Right lobe of liver (tissue), 4 donors: ENCODE measurements at regions not wholly inside any gene's neighbourhood (a gene's known extent, or its start where the extent isn't known, plus 50 kb on each side); places are given as distances from the start of the nearest gene placed in this dataset.

Source experiments
- CTCF ChIP-seq, 4 donors: fragments of 200-600 bp in 3 of 4; fragments of 450-650 bp in 1 of 4; IDR thresholded peaks; one replicate each; pipeline versions ENCODE4 v1.5.1 to v1.8.0; 2016 to 2022; ENCODE audit warnings: antibody characterized with exemption in 4 of 4, mild to moderate bottlenecking in 2 of 4
- POLR2A ChIP-seq: fragments of 450-650 bp; IDR thresholded peaks from one replicate; pipeline ENCODE4 v1.6.1; 2017; ENCODE audit warnings: antibody characterized with exemption, mild to moderate bottlenecking
- donor health status: DM: no; HTN: no; CAD: no.
- donor health status: DM: no; HTN: no; CAD: no.
- donor health status: DM: no; HTN: yes; CAD: no.

GRCh38 chr3:104974316-104974715, 392.4 kb upstream of the ALCAM start:
- TF ChIP-seq POLR2A (no peak), CTCF (IDR thresholded peaks at IDR 0.05) (no peak)
